ENCODE measurements at regions not wholly inside any gene's neighbourhood (a gene's known extent, or its start where the extent isn't known, plus 50 kb on each side); places are given as distances from the start of the nearest gene placed in this dataset.

GRCh38 chr2:59993726-59994125, 559.7 kb downstream of the BCL11A start:
- H3K4me3 ChIP-seq = no peak overlapping the region
- H3K27me3 ChIP-seq = no peaks in the 10 kb centered on the region
- intact Hi-C loops (cut with DNase I; ENCODE audit: low total_unique reads) = no loop called here
- TF ChIP-seq POLR2A (IDR thresholded peaks at IDR 0.05) = no peak
- H3K4me1 ChIP-seq = no peaks in the 10 kb centered on the region
- no peak for DNase-seq
- H3K27ac ChIP-seq = no peak overlapping the region
- no peaks in the 10 kb centered on the region for H3K36me3 ChIP-seq
- no peaks in the 10 kb centered on the region for H3K9me3 ChIP-seq

GRCh38 chr2:59988341-59988740, 565.1 kb downstream of the BCL11A start:
- no peak for DNase-seq
- intact Hi-C loops (cut with DNase I; ENCODE audit: low total_unique reads) = no loop called here
- H3K4me1 ChIP-seq = no peaks in the 10 kb centered on the region
- no peak for TF ChIP-seq CTCF (IDR thresholded peaks at IDR 0.05)
- no peaks in the 10 kb centered on the region for H3K9me3 ChIP-seq
- H3K36me3 ChIP-seq = no peaks in the 10 kb centered on the region
- H3K27me3 ChIP-seq = no peaks in the 10 kb centered on the region
- H3K4me3 ChIP-seq = no peak overlapping the region
- no peak overlapping the region for H3K27ac ChIP-seq

- Histone ChIP-seq H3K4me1 (no peaks in the 10 kb centered on the region), H3K4me3 (no peak overlapping the region), H3K27me3 (no peaks in the 10 kb centered on the region), H3K27ac (no peak overlapping the region), H3K36me3 (no peaks in the 10 kb centered on the region), H3K9me3 (no peaks in the 10 kb centered on the region)
- TF ChIP-seq CTCF (IDR thresholded peaks at IDR 0.05) (no peak), POLR2A (IDR thresholded peaks at IDR 0.05) (no peak)
- DNase-seq = no peak
- intact Hi-C loops (cut with DNase I; ENCODE audit: low total_unique reads) = no loop called here
Observed at GRCh38 chr2:59986511-59986910, 566.9 kb downstream of the BCL11A start.

GRCh38 chr2:59985923-59986322, 567.5 kb downstream of the BCL11A start:
- no peaks in the 10 kb centered on the region for H3K9me3 ChIP-seq
- no peaks in the 10 kb centered on the region for H3K36me3 ChIP-seq
- no peak overlapping the region for H3K27ac ChIP-seq
- H3K27me3 ChIP-seq = no peaks in the 10 kb centered on the region
- H3K4me1 ChIP-seq = no peaks in the 10 kb centered on the region
- intact Hi-C loops (cut with DNase I; ENCODE audit: low total_unique reads) = no loop called here
- DNase-seq = no peak
- no peak overlapping the region for H3K4me3 ChIP-seq
- TF ChIP-seq POLR2A (IDR thresholded peaks at IDR 0.05) = no peak
- TF ChIP-seq CTCF (IDR thresholded peaks at IDR 0.05) = no peak

GRCh38 chr2:59974051-59974766, 579.2 kb downstream of the BCL11A start:
- no peak for DNase-seq
- no peaks in the 10 kb centered on the region for H3K4me1 ChIP-seq
- H3K36me3 ChIP-seq = no peaks in the 10 kb centered on the region
- no peaks in the 10 kb centered on the region for H3K9me3 ChIP-seq
- intact Hi-C loops (cut with DNase I; ENCODE audit: low total_unique reads) = no loop called here
- no peak overlapping the region for H3K4me3 ChIP-seq
- peak overlapping the region in 1 of 2 donors; percentile 20 for H3K27ac ChIP-seq
- TF ChIP-seq CTCF (IDR thresholded peaks at IDR 0.05) (no peak), POLR2A (IDR thresholded peaks at IDR 0.05) (no peak)
- H3K27me3 ChIP-seq = no peaks in the 10 kb centered on the region

- no peaks in the 10 kb centered on the region for H3K36me3 ChIP-seq
- no peaks in the 10 kb centered on the region for H3K4me1 ChIP-seq
- H3K4me3 ChIP-seq = no peak overlapping the region
- H3K9me3 ChIP-seq = no peaks in the 10 kb centered on the region
- no peak for DNase-seq
- H3K27ac ChIP-seq = no peak overlapping the region
- TF ChIP-seq CTCF (IDR thresholded peaks at IDR 0.05) = no peak
- TF ChIP-seq POLR2A (IDR thresholded peaks at IDR 0.05) = no peak
- intact Hi-C loops (cut with DNase I; ENCODE audit: low total_unique reads) = no loop called here
- H3K27me3 ChIP-seq = no peaks in the 10 kb centered on the region
Observed at GRCh38 chr2:59969161-59969560, 584.3 kb downstream of the BCL11A start.
